GM23248 (cell line): ENCODE measurements at regions not wholly inside any gene's neighbourhood (a gene's known extent, or its start where the extent isn't known, plus 50 kb on each side); places are given as distances from the start of the nearest gene placed in this dataset.

ENCODE experiments used
- EZH2 ChIP-seq: fragments of 200-600 bp; sonication (generic); IDR thresholded peaks from 2 replicates; pipeline ENCODE4 v1.6.1; 2018; ENCODE audit warnings: antibody characterized with exemption, mild to moderate bottlenecking; ENCODE audit not compliant: insufficient read depth, poor library complexity, severe bottlenecking
- EZH2phosphoT487 ChIP-seq: fragments of 200-600 bp; sonication (generic); IDR thresholded peaks from 2 replicates; pipeline ENCODE4 v1.6.1; 2018; ENCODE audit warnings: antibody characterized with exemption, moderate library complexity, mild to moderate bottlenecking, low read depth; ENCODE audit not compliant: insufficient read depth

GRCh38 chr2:123644053-123644452 is 381.0 kb upstream of the CNTNAP5 start:
- TF ChIP-seq EZH2phosphoT487, result no peak
- no peak for TF ChIP-seq EZH2
